ENCODE measurements at regions not wholly inside any gene's neighbourhood (a gene's known extent, or its start where the extent isn't known, plus 50 kb on each side); places are given as distances from the start of the nearest gene placed in this dataset.
"Not testable (repeated sequence)": the region's sequence is repeated elsewhere in the genome, so short reads cannot be mapped to it uniquely, and the experiment has no call there.

DNA sequence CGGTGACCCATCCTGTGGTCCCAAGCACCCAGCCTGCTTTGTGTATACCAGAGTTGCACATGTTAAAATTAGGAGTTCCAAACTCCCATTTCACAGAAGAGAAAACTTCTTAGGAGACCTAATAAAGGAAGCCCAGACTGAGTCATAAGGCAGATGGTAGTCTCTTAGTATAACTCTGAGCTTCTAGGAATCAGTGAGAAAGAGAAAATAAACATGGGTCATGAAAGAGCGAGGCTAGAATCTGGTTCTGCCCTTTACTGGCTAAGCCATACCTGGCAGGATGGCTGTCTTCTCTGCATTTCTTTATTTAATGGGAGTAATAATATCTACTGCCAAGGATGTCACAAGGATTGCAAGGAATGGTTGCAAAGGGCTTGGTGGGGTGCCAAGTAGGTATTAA lies 101.2 kb upstream of the TRIB2 start:
- ATAC-seq (replicated peaks) = no peak
- H3K27me3 Mint-ChIP-seq = no peaks in the 10 kb centered on the region
- no peaks in the 10 kb centered on the region for H3K36me3 Mint-ChIP-seq (ENCODE audit: low read depth)
- H3K27ac Mint-ChIP-seq = no peak overlapping the region
- H3K9me3 Mint-ChIP-seq = peaks cover 3% of the 10 kb centered on the region
- no peak overlapping the region for H3K4me3 Mint-ChIP-seq
- H3K4me1 Mint-ChIP-seq = peaks cover 16% of the 10 kb centered on the region

DNA sequence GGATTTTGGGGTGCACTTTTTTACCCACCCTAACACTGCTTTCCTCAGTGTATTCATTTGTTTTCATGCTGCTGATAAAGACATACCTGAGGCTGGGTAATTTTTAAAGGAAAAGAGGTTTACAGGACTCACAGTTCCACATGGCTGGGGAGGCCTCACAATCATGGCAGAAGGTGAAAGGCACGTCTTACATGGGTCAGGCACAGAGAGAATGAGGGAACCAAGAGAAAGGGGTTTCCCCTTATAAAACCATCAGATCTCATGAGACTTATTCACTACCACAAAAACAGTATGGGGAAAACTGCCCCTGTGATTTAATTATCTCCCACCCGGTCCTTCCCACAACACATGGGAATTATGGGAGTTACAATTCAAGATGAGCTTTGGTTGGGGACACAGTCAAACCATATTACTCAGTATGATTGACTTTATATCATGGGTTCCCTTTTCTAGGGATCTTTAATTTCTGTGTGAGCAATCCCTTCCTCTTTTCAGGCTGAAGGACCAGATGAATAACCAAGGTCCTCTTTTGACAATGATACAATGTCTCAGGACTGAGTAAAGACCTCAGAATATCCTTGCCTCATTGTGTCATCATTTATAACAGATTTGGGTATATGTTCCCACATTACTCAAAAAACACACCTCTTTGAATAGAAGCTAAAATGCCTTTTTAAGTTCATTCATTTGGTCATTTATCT lies 100.1 kb upstream of the TRIB2 start:
- H3K9me3 Mint-ChIP-seq = peaks cover 3% of the 10 kb centered on the region
- no peaks in the 10 kb centered on the region for H3K36me3 Mint-ChIP-seq (ENCODE audit: low read depth)
- H3K4me1 Mint-ChIP-seq = peaks cover 17% of the 10 kb centered on the region
- H3K27ac Mint-ChIP-seq = peak overlapping the region; percentile 23
- H3K27me3 Mint-ChIP-seq = no peaks in the 10 kb centered on the region
- ATAC-seq (replicated peaks) = peak; percentile 79
- H3K4me3 Mint-ChIP-seq = no peak overlapping the region

DNA sequence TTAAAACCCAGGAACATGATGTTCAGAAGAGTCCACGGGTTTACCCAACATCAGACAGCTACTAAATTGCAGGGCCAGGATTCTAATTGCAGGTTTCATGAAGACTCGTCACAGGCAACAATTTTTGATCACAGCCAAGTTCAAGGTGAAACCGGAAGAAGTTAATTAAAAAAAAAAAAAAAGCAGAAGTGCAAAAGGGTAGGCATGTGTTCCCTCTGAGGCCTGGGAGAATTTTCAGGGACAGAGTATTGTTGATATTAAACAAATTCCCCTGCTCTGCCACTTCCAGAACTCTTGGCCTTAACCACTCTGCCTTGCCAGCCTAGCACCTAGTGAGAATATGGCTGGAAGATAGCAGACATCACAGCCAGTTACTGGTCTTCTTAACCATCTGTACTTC lies 99.4 kb upstream of the TRIB2 start:
- Mint-ChIP-seq H3K4me3 (no peak overlapping the region), H3K36me3 (ENCODE audit: low read depth) (no peaks in the 10 kb centered on the region), H3K9me3 (peaks cover 3% of the 10 kb centered on the region), H3K4me1 (peaks cover 17% of the 10 kb centered on the region), H3K27ac (no peak overlapping the region), H3K27me3 (no peaks in the 10 kb centered on the region)
- no peak for ATAC-seq (replicated peaks)

DNA sequence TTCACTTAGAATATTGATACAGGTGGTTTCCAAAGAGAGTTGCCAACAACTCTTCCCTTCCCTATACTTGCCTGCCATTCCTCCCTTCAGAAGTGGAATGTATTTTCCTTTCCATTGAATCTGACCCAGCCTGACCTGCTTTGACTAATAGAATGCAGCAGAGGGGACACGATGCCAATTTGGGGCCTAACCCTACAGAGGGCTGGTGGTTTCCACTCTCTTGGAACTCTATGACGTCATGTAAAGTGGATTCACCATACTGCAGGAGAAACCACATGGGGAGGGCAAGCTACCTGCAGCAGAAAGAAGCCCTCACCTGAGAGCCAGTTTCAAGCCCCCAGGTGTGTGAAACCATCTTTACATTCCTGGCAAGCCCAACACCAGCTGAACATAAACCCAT lies 98.9 kb upstream of the TRIB2 start:
- Mint-ChIP-seq H3K36me3 (ENCODE audit: low read depth) (no peaks in the 10 kb centered on the region), H3K27ac (no peak overlapping the region), H3K9me3 (peaks cover 3% of the 10 kb centered on the region), H3K27me3 (no peaks in the 10 kb centered on the region), H3K4me1 (peaks cover 17% of the 10 kb centered on the region), H3K4me3 (no peak overlapping the region)
- ATAC-seq (replicated peaks) = no peak

DNA sequence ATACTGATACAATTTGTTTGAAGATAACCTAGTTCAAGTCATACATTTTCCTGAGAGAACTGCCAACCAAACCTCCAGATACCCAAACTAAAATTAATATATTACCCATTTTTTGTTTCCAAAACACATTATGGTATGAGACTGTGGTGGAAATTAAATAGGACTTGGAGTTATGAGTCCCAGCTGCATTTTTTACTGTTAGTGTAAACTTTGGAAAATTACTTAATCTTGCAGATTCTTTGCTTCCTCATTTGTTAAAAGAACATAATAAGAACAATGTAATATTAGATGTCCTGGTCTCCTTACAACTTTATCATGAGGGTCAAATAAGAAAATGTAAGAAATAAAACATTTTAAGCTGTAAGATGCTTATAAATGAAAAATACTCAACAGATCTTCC lies 98.2 kb upstream of the TRIB2 start:
- Mint-ChIP-seq H3K4me3 (no peak overlapping the region), H3K27ac (no peak overlapping the region), H3K9me3 (peaks cover 3% of the 10 kb centered on the region), H3K27me3 (no peaks in the 10 kb centered on the region), H3K4me1 (peaks cover 17% of the 10 kb centered on the region), H3K36me3 (ENCODE audit: low read depth) (no peaks in the 10 kb centered on the region)
- no peak for ATAC-seq (replicated peaks)

GRCh38 chr2:12619975-12620374 lies 96.8 kb upstream of the TRIB2 start:
- Mint-ChIP-seq H3K36me3 (ENCODE audit: low read depth) (no peaks in the 10 kb centered on the region), H3K27ac (peak overlapping the region; percentile 35), H3K4me1 (peaks cover 19% of the 10 kb centered on the region), H3K9me3 (peaks cover 3% of the 10 kb centered on the region), H3K4me3 (no peak overlapping the region), H3K27me3 (no peaks in the 10 kb centered on the region)
- peak; percentile 68 for ATAC-seq (replicated peaks)

DNA sequence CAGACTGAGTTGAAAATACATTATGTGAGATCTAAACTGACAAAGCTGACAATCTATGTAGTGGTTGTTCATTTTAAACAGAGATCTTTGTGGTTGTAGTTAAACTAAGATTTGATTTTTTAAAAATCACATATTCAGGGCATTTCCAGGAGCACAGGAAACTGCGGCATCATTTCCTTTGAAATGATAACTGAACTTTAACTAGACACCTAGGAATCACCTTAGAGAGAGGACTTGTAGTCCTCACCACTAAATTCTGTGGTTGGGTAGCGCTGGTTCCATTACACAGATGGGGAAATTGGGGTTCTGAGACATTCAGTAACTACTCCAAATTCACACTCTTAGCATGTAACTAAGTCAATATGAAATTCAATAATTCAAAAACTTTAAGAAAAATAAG lies 96.0 kb upstream of the TRIB2 start:
- Mint-ChIP-seq H3K9me3 (peaks cover 3% of the 10 kb centered on the region), H3K27ac (peak overlapping the region; percentile 35), H3K36me3 (ENCODE audit: low read depth) (no peaks in the 10 kb centered on the region), H3K27me3 (no peaks in the 10 kb centered on the region), H3K4me3 (no peak overlapping the region), H3K4me1 (peaks cover 21% of the 10 kb centered on the region)
- no peak for ATAC-seq (replicated peaks)

- Mint-ChIP-seq H3K4me1 (peaks cover 21% of the 10 kb centered on the region), H3K9me3 (no peaks in the 10 kb centered on the region), H3K36me3 (ENCODE audit: low read depth) (no peaks in the 10 kb centered on the region), H3K27ac (no peak overlapping the region), H3K27me3 (no peaks in the 10 kb centered on the region), H3K4me3 (no peak overlapping the region)
- no peak for ATAC-seq (replicated peaks)
Observed at GRCh38 chr2:12623051-12623450, 93.7 kb upstream of the TRIB2 start.

DNA sequence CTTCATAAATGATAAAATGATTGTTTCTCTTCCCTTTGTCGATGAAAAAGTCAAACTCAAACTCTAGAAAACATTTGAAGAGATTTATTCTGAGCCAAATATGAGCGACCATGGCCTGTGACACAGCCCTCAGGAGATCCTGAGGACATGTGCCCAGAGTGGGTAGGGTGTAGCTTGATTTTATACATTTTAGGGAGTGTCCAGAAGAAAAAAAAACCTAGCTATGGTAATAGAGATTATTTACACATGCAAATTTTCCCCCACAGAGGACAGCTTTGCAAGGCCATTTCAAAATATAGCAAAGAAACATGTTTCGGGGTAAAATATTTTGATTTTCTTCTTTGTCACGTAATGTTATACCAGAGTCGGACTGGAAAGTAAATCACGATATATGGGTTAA lies 92.4 kb upstream of the TRIB2 start:
- H3K4me3 Mint-ChIP-seq = no peak overlapping the region
- H3K36me3 Mint-ChIP-seq (ENCODE audit: low read depth) = no peaks in the 10 kb centered on the region
- H3K27me3 Mint-ChIP-seq = no peaks in the 10 kb centered on the region

GRCh38 chr2:12624905-12625598 lies 91.7 kb upstream of the TRIB2 start:
- Mint-ChIP-seq H3K9me3 (no peaks in the 10 kb centered on the region), H3K36me3 (ENCODE audit: low read depth) (no peaks in the 10 kb centered on the region), H3K27ac (no peak overlapping the region), H3K4me3 (no peak overlapping the region), H3K4me1 (peaks cover 14% of the 10 kb centered on the region), H3K27me3 (no peaks in the 10 kb centered on the region)
- no peak for ATAC-seq (replicated peaks)

More for the DNA sequence above, 92.4 kb upstream of the TRIB2 start:
- H3K4me1 Mint-ChIP-seq = peaks cover 20% of the 10 kb centered on the region
- H3K9me3 Mint-ChIP-seq = no peaks in the 10 kb centered on the region
- ATAC-seq (replicated peaks) = no peak
- H3K27ac Mint-ChIP-seq = no peak overlapping the region

GRCh38 chr2:12628541-12628940 lies 88.2 kb upstream of the TRIB2 start:
- not testable (repeated sequence) for H3K4me3 Mint-ChIP-seq; H3K27me3 Mint-ChIP-seq; ATAC-seq (replicated peaks); H3K27ac Mint-ChIP-seq; H3K36me3 Mint-ChIP-seq (ENCODE audit: low read depth); H3K4me1 Mint-ChIP-seq; H3K9me3 Mint-ChIP-seq

GRCh38 chr2:12636837-12637581 lies 79.7 kb upstream of the TRIB2 start:
- H3K27me3 Mint-ChIP-seq = no peaks in the 10 kb centered on the region
- no peaks in the 10 kb centered on the region for H3K36me3 Mint-ChIP-seq (ENCODE audit: low read depth)
- H3K4me3 Mint-ChIP-seq = no peak overlapping the region
- H3K9me3 Mint-ChIP-seq = no peaks in the 10 kb centered on the region
- H3K27ac Mint-ChIP-seq = peak overlapping the region; percentile 20
- peak; percentile 74 for ATAC-seq (replicated peaks)
- H3K4me1 Mint-ChIP-seq = peaks cover 16% of the 10 kb centered on the region

GRCh38 chr2:12637754-12638153 lies 79.0 kb upstream of the TRIB2 start:
- Mint-ChIP-seq H3K36me3 (ENCODE audit: low read depth) (no peaks in the 10 kb centered on the region), H3K27me3 (no peaks in the 10 kb centered on the region), H3K4me3 (no peak overlapping the region), H3K9me3 (no peaks in the 10 kb centered on the region), H3K27ac (no peak overlapping the region), H3K4me1 (peaks cover 16% of the 10 kb centered on the region)
- peak; percentile 66 for ATAC-seq (replicated peaks)

GRCh38 chr2:12641441-12641840 lies 75.3 kb upstream of the TRIB2 start:
- peaks cover 9% of the 10 kb centered on the region for H3K9me3 Mint-ChIP-seq
- no peak overlapping the region for H3K27ac Mint-ChIP-seq
- H3K4me1 Mint-ChIP-seq = peaks cover 10% of the 10 kb centered on the region
- H3K4me3 Mint-ChIP-seq = no peak overlapping the region
- no peak for ATAC-seq (replicated peaks)
- no peaks in the 10 kb centered on the region for H3K36me3 Mint-ChIP-seq (ENCODE audit: low read depth)
- H3K27me3 Mint-ChIP-seq = no peaks in the 10 kb centered on the region

GRCh38 chr2:12642332-12642731 lies 74.4 kb upstream of the TRIB2 start:
- ATAC-seq (replicated peaks) = no peak
- H3K27me3 Mint-ChIP-seq = no peaks in the 10 kb centered on the region
- H3K36me3 Mint-ChIP-seq (ENCODE audit: low read depth) = no peaks in the 10 kb centered on the region
- peaks cover 7% of the 10 kb centered on the region for H3K4me1 Mint-ChIP-seq
- H3K27ac Mint-ChIP-seq = no peak overlapping the region
- peaks cover 12% of the 10 kb centered on the region for H3K9me3 Mint-ChIP-seq
- no peak overlapping the region for H3K4me3 Mint-ChIP-seq
